ENCODE measurements at regions not wholly inside any gene's neighbourhood (a gene's known extent, or its start where the extent isn't known, plus 50 kb on each side); places are given as distances from the start of the nearest gene placed in this dataset.
"Not testable (repeated sequence)": the region's sequence is repeated elsewhere in the genome, so short reads cannot be mapped to it uniquely, and the experiment has no call there.

DNA sequence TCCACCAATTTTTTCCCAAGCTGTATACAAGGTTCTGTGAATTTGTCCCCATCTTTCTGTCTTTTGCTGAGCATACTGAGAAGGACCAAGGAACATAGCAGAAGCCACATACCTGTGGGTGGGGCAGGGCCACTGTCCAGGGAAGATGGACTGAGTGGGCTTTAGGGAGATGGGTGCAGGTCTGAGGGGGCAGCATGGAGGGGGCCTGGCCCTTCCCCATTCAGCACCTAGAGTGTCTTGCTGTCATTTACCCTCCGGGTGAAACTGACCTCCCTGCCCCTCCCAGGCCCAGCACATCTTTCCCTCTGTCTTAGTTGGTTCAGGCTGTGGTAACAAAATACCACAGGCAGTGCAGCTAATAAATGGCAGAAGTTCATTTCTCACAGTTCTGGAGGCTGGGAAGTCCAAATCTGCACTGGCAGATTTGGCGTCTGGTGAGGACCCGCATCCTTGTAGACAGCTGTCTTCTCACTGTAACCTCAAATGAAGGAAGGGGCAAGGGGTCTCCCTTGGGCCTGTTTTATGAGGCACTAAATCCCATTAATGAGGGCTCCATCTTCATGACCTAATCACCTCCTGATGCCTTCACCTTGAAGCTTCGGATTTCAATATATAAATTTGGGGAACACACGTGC lies 180.0 kb upstream of the SMAD3 start:
- ATAC-seq (no peak), DNase-seq (no peak)
- intact Hi-C loops (cut with DNase I): no loop called here
- no peaks in the 10 kb centered on the region for H3K9me3 ChIP-seq (ENCODE audit: control insufficient read depth, low read length)
- H3K4me3 ChIP-seq (ENCODE audit: low read length): no peak overlapping the region
- H3K4me1 ChIP-seq (ENCODE audit: control insufficient read depth, insufficient read depth, low read length): peaks cover 11% of the 10 kb centered on the region
- H3K27ac ChIP-seq (ENCODE audit: low read length): no peak overlapping the region
- WGBS: 96% methylated on average over 5 of the region's 5 CpGs
- no peaks in the 10 kb centered on the region for H3K27me3 ChIP-seq (ENCODE audit: control insufficient read depth, insufficient read depth)

DNA sequence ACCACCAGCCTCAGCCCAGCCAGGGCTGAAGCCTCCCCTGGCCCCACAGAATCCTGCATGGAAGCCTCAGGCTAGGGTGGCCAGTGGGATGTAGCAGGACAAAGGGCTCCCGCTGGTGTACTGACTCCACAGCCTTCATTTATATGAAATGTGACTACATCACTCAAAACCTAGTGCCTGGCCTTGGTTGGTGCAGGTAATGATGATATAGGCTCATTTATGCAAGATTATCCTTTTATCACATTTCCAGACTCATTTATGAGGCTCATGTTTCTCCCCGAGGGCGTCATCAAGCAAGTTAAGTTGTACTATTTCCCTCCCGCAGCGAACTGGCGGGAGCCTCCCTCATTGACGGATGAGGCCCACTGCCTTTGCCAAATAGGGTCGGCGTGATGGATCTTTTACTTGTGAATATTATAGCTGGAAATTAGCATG lies 179.1 kb upstream of the SMAD3 start:
- 93% methylated on average over 9 of the region's 9 CpGs for WGBS

DNA sequence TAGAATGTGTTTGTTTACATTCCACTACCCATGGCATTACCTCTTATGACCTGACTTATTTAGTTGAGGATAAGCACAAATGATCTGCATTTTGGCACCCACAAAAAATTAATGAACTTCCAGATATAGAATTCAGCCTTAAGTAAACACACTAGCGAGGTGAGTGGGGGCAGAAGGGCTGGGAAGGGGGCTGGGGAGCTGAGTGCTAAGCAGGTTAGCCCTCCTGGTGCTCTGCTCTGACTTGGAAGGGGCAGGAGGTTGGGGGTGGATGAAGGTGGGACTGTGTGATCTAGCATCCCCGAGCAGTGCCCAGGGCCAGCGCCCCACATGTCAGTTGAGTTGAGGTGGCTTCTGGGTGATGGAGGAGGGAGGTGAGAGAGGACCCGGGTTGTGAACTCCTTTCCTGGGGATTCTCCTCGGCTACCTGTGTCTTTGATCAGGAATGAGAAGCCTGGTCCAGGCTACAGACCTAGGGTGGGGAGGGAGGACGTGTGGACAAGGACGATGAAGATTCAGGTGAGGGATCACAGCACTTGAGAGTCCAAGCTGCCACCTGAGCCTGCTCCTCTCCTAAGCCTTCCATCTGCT lies 178.6 kb upstream of the SMAD3 start:
- 95% methylated on average over 7 of the region's 7 CpGs for WGBS
- no peak for ATAC-seq
- H3K27me3 ChIP-seq (ENCODE audit: control insufficient read depth, insufficient read depth): no peaks in the 10 kb centered on the region
- intact Hi-C loops (cut with DNase I): no loop called here
- no peak for DNase-seq
- H3K9me3 ChIP-seq (ENCODE audit: control insufficient read depth, low read length): no peaks in the 10 kb centered on the region
- no peak overlapping the region for H3K4me3 ChIP-seq (ENCODE audit: low read length)
- H3K27ac ChIP-seq (ENCODE audit: low read length): no peak overlapping the region
- H3K4me1 ChIP-seq (ENCODE audit: control insufficient read depth, insufficient read depth, low read length): peaks cover 11% of the 10 kb centered on the region

More for the DNA sequence above, 179.1 kb upstream of the SMAD3 start:
- intact Hi-C loops (cut with DNase I): no loop called here
- no peak for DNase-seq
- H3K27ac ChIP-seq (ENCODE audit: low read length): no peak overlapping the region
- no peak for ATAC-seq
- no peaks in the 10 kb centered on the region for H3K27me3 ChIP-seq (ENCODE audit: control insufficient read depth, insufficient read depth)
- no peak overlapping the region for H3K4me3 ChIP-seq (ENCODE audit: low read length)
- H3K9me3 ChIP-seq (ENCODE audit: control insufficient read depth, low read length): no peaks in the 10 kb centered on the region
- peaks cover 11% of the 10 kb centered on the region for H3K4me1 ChIP-seq (ENCODE audit: control insufficient read depth, insufficient read depth, low read length)

DNA sequence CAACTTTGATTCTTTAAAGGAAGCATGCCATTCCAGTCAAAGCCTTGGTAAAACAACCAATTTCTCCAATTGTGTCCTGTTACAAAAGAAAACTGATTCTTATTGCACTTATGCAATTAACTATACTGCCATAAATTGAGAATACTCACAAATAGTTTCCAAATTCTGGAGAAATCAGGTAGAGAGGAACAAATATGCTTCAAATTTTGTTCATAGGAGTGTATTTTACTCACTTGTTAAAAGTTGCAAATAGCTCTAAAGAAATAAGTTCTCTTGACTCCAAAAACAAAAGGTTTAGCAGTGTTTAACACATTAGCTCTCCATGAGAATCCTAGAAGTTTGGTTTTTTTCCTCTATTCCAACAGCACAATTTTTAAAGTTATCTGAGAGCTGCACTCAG lies 176.1 kb upstream of the SMAD3 start:
- ATAC-seq; intact Hi-C loops (cut with DNase I); H3K4me3 ChIP-seq (ENCODE audit: low read length); H3K27me3 ChIP-seq (ENCODE audit: control insufficient read depth, insufficient read depth); H3K27ac ChIP-seq (ENCODE audit: low read length); H3K9me3 ChIP-seq (ENCODE audit: control insufficient read depth, low read length); DNase-seq; H3K4me1 ChIP-seq (ENCODE audit: control insufficient read depth, insufficient read depth, low read length): not testable (repeated sequence)

DNA sequence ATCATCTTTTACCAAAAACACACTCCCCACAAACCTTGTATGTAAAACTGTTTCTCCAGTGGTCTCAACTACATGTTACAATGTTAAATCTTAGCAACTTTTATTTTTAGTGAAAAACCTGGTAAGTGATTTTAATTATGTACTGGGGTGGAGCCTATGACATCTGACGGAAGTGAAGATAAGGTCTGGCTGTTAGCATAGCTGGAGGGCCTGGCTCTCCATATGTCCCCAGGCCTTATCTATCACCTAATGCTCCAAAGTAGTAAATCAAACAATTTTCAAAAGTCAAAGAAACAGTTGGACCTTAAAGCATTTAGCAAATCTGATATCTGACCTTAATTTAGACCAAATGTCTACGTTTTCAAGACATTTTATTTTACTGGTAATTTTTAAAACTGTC lies 173.6 kb upstream of the SMAD3 start:
- Histone ChIP-seq H3K9me3 (ENCODE audit: control insufficient read depth, low read length) (no peaks in the 10 kb centered on the region), H3K27ac (ENCODE audit: low read length) (no peak overlapping the region), H3K4me1 (ENCODE audit: control insufficient read depth, insufficient read depth, low read length) (peaks cover 2% of the 10 kb centered on the region), H3K4me3 (ENCODE audit: low read length) (no peak overlapping the region), H3K27me3 (ENCODE audit: control insufficient read depth, insufficient read depth) (no peaks in the 10 kb centered on the region)
- no peak for ATAC-seq
- DNase-seq: no peak
- WGBS: 32% methylated on average over 2 of the region's 2 CpGs
- intact Hi-C loops (cut with DNase I): no loop called here

DNA sequence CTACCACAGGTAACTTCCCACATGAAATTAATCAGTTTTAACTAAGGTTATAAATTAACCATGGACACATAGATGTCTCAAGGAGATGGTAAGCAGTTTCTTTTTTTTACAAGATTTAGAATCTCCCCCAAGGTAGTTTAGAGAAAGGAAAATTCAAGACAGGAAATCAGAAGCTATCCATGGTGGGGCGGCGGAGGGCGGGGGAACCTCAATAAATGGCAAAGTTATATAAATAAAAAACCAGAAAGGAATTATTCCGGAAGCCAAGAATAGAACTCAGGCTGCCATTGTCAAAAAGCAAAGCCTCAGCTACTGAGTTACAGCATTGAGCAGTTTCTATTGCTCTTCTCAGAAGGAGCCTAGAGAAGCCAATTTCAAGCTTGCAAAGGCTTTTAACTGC lies 172.1 kb upstream of the SMAD3 start:
- 76% methylated on average over 4 of the region's 4 CpGs for WGBS
- intact Hi-C loops (cut with DNase I): no loop called here
- no peaks in the 10 kb centered on the region for H3K27me3 ChIP-seq (ENCODE audit: control insufficient read depth, insufficient read depth)
- H3K4me1 ChIP-seq (ENCODE audit: control insufficient read depth, insufficient read depth, low read length): peaks cover 2% of the 10 kb centered on the region
- H3K9me3 ChIP-seq (ENCODE audit: control insufficient read depth, low read length): no peaks in the 10 kb centered on the region
- no peak for ATAC-seq
- H3K4me3 ChIP-seq (ENCODE audit: low read length): no peak overlapping the region
- DNase-seq: no peak
- no peak overlapping the region for H3K27ac ChIP-seq (ENCODE audit: low read length)

DNA sequence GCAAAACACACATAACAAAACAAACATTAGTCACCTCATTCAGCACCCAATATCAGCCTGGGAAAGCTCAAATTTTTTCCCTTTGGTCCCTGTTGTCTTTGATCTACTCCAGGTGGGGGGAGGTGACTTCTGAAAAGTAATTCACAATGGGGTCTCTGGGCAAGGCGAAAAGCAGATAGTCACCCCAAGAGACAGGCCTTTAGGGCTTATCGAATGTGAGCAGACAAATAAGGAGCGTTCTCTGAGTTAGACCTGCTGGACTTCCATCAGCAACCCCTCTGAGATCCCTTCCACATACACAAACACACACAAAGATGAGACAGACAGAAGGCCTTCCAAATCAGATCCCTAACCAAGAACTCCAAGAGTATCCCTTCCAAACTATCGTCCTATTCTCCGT lies 171.0 kb upstream of the SMAD3 start:
- 97% methylated on average over 5 of the region's 5 CpGs for WGBS
- H3K27ac ChIP-seq (ENCODE audit: low read length): no peak overlapping the region
- no peak for ATAC-seq
- intact Hi-C loops (cut with DNase I): no loop called here
- no peak overlapping the region for H3K4me3 ChIP-seq (ENCODE audit: low read length)
- peaks cover 2% of the 10 kb centered on the region for H3K4me1 ChIP-seq (ENCODE audit: control insufficient read depth, insufficient read depth, low read length)
- H3K27me3 ChIP-seq (ENCODE audit: control insufficient read depth, insufficient read depth): no peaks in the 10 kb centered on the region
- no peaks in the 10 kb centered on the region for H3K9me3 ChIP-seq (ENCODE audit: control insufficient read depth, low read length)
- no peak for DNase-seq

DNA sequence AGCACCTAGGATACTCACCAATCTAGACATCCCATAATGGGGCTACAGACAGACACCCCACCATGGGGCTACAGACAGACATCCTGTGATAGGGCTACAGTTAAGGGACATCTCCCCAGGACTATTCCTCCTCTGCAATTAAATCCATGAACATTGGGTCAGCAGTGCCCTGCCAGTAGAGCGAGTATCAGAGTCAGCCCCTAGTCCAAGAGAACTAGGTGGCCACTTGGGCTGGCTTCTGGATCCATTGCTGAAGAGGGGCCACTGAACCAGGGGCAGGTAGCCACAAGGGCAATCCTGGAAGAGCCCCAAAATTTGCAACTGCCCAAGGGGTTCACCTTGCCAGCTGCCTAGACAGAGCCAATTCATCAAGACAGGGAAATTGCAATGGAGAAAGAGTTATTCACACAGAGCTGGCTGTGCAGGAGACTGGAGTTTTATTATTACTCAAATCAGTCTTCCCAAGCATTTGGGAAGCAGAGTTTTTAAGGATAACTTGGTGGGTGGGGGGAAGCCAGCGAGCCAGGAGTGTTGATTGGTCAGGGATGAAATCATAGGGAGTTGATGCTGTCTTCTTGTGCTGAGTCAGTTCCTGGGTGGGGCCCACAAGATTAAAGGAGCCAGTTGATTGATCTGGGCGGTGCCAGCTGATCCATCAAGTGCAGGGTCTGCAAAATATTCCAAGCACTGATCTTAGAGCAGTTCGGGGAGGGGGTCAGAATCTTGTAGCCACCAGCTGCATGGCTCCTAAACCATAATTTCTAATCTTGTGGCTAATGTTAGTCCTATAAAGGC lies 170.2 kb upstream of the SMAD3 start:
- ATAC-seq (no peak), DNase-seq (no peak)
- Histone ChIP-seq H3K27me3 (ENCODE audit: control insufficient read depth, insufficient read depth) (no peaks in the 10 kb centered on the region), H3K4me1 (ENCODE audit: control insufficient read depth, insufficient read depth, low read length) (peaks cover 2% of the 10 kb centered on the region), H3K27ac (ENCODE audit: low read length) (no peak overlapping the region), H3K9me3 (ENCODE audit: control insufficient read depth, low read length) (no peaks in the 10 kb centered on the region), H3K4me3 (ENCODE audit: low read length) (no peak overlapping the region)
- intact Hi-C loops (cut with DNase I): no loop called here
- WGBS: 68% methylated on average over 4 of the region's 4 CpGs

DNA sequence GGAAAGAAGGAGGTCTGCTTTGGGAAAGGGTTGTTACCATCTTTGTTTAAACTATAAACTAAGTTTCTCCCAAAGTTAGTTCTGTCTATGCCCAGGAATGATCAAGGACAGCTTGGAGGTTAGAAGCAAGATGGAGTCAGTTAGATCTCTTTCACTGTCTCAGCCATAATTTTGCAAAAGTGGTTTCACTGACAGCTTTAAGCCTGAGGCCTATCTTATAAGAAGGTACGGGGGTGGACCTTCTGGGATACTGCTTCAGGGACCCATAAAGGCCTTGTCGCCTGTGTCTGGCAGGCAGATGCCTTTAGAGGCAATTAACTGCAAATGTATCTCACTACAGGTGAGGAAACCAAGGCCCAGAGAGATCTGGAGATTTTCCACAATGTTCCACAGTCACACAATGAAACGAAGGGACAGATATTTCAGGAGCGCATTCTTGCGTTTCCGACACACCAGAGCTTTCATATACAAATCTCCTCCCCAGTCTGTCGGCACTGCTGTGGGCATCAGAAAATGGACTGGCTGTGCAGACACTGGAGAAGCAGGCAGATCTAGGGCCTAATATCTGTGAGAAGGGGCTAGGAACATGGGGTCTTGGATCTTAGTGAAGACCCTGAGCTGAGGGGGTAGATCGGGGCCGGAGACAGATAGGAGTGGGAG lies 169.5 kb upstream of the SMAD3 start:
- no peak for DNase-seq
- ATAC-seq: no peak
- 89% methylated on average over 9 of the region's 9 CpGs for WGBS

DNA sequence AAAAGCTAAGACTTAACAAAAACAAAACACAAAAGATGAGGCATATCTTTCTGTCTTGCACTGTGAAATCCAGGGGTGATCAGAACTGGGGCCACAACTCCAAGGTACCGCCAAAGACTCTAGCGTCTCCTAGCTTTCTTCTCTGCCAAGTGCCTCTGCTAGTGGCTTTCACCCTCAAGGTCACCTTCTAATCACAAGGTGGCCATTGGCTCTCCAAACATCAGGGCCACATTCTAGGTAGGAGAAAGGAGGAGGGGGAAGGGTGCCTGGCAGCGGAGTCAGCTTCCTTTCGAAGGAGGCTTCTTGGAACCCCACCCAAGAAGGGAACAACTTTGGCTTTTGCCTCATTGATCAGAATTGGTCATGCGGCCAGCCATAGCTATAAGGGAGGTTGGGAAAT lies 168.8 kb upstream of the SMAD3 start:
- H3K4me3 ChIP-seq (ENCODE audit: low read length): no peak overlapping the region
- ATAC-seq (no peak), DNase-seq (no peak)
- no peaks in the 10 kb centered on the region for H3K9me3 ChIP-seq (ENCODE audit: control insufficient read depth, low read length)
- peaks cover 2% of the 10 kb centered on the region for H3K4me1 ChIP-seq (ENCODE audit: control insufficient read depth, insufficient read depth, low read length)
- intact Hi-C loops (cut with DNase I): no loop called here
- no peaks in the 10 kb centered on the region for H3K27me3 ChIP-seq (ENCODE audit: control insufficient read depth, insufficient read depth)
- 90% methylated on average over 5 of the region's 5 CpGs for WGBS
- H3K27ac ChIP-seq (ENCODE audit: low read length): no peak overlapping the region

More for the DNA sequence above, 169.5 kb upstream of the SMAD3 start:
- H3K4me3 ChIP-seq (ENCODE audit: low read length): no peak overlapping the region
- H3K27me3 ChIP-seq (ENCODE audit: control insufficient read depth, insufficient read depth): no peaks in the 10 kb centered on the region
- peaks cover 2% of the 10 kb centered on the region for H3K4me1 ChIP-seq (ENCODE audit: control insufficient read depth, insufficient read depth, low read length)
- H3K27ac ChIP-seq (ENCODE audit: low read length): no peak overlapping the region
- H3K9me3 ChIP-seq (ENCODE audit: control insufficient read depth, low read length): no peaks in the 10 kb centered on the region
- intact Hi-C loops (cut with DNase I): no loop called here

DNA sequence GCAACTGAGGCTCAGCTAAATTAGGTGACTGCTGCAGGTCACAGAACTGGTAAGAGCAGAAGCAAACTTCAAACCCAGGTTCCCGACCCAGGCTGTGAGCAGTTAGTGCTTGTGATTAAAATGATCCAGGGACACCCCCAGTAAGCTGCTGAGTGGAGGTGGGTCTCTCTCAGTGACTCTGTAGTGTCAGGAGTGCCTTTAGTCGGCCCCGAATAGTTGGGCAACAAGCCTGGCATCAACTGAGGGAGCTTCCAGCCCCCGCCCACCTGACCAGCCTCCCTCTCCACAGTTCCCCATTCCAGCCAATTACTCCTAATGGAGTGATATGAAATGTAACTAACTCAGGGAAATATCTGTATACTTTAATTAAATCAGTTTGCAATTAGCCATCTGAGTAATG lies 168.0 kb upstream of the SMAD3 start:
- intact Hi-C loops (cut with DNase I): no loop called here
- H3K9me3 ChIP-seq (ENCODE audit: control insufficient read depth, low read length): no peaks in the 10 kb centered on the region
- WGBS: 72% methylated on average over 4 of the region's 4 CpGs
- no peak overlapping the region for H3K4me3 ChIP-seq (ENCODE audit: low read length)
- no peak overlapping the region for H3K27ac ChIP-seq (ENCODE audit: low read length)
- DNase-seq: no peak
- no peaks in the 10 kb centered on the region for H3K27me3 ChIP-seq (ENCODE audit: control insufficient read depth, insufficient read depth)
- no peak for ATAC-seq
- peaks cover 2% of the 10 kb centered on the region for H3K4me1 ChIP-seq (ENCODE audit: control insufficient read depth, insufficient read depth, low read length)
